HG03175 (cell line): ENCODE measurements at regions not wholly inside any gene's neighbourhood (a gene's known extent, or its start where the extent isn't known, plus 50 kb on each side); places are given as distances from the start of the nearest gene placed in this dataset.
"Not testable (repeated sequence)": the region's sequence is repeated elsewhere in the genome, so short reads cannot be mapped to it uniquely, and the experiment has no call there.

Experiments
- ATAC-seq: cut with Tn5 transposase; IDR thresholded peaks from one replicate; pipeline ENCODE4 v1.9.1; 2021; ENCODE audit warnings: mild to moderate bottlenecking, moderate library complexity; ENCODE audit not compliant: unreplicated experiment

GRCh38 chr5:29157975-29158374 is 2035.5 kb upstream of the CDH6 start:
- ATAC-seq, result no peak

DNA sequence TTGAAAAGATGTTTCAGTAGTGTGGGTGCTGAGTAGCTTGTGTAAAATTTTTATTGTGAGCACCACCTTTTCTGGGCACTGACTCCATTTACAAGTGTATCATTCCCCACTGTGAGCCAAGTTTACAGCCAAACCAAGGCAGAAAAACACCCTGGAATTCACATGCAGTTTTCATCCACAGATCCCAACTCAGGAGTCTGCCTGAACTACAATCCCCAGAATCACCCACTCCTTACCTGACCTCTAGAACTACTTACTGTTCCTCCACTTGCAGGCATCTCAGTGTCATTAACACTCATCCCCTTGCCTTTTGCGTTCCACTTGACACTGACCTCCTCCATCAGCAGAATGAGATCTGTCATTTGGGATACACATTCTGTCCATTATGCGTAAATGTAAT is 2042.6 kb upstream of the CDH6 start:
- ATAC-seq, result no peak

GRCh38 chr5:29148581-29148980 is 2044.9 kb upstream of the CDH6 start:
- no peak for ATAC-seq

DNA sequence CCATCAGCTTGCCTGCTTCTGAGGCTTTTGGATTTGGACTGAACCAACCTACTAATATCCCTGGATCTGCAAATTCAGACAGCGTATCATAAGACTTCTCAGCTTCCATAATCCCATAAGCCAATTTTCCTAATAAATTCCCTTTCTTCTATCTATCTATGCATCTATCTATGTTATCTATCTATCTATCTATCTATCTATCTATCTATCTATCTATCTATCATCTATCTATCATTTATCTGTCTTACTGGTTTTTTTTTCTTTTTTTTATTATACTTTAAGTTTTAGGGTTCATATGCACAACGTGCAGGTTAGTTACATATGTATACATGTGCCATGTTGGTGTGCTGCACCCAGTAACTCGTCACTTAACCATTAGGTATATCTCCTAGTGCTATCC is 2045.4 kb upstream of the CDH6 start:
- no peak for ATAC-seq

- ATAC-seq, result no peak
Observed at GRCh38 chr5:29143266-29143665, 2050.2 kb upstream of the CDH6 start.

DNA sequence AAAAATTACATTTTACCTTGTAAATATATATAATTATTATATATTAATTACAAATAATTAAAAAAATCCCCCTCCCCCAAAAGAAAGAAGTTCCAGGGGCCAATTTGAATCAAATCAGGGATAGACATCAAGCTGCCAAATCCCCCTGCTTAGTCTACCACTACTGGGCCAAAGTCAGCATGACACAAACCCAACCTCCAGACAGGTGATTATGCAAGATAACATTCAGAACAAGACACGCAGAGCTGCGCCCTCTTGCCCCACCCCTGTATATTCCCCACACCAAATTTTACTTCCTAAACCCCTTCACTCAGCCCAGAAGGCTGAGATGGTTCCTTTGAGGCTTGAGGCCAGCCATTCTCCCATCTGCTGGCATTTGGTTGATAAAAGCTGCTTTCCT is 2059.1 kb upstream of the CDH6 start:
- no peak for ATAC-seq

DNA sequence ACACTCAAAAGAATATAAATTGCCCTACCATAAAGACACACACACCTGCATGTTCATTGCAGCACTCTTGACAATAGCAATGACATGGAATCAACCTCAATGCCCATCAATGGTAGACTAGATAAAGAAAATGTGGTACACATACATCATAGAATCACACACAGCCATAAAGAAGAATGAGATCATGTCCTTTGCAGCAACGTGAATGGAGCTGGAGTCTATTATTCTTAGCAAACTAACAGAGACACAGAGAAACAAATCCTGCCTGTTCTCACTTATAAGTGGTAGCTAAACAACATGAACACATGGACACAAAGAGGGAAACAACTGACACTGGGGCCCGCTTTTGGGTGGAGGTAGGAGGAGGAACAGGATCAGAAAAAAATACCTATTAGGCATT is 2062.2 kb upstream of the CDH6 start:
- ATAC-seq, result no peak

GRCh38 chr5:29130786-29131185 is 2062.7 kb upstream of the CDH6 start:
- ATAC-seq, result no peak

DNA sequence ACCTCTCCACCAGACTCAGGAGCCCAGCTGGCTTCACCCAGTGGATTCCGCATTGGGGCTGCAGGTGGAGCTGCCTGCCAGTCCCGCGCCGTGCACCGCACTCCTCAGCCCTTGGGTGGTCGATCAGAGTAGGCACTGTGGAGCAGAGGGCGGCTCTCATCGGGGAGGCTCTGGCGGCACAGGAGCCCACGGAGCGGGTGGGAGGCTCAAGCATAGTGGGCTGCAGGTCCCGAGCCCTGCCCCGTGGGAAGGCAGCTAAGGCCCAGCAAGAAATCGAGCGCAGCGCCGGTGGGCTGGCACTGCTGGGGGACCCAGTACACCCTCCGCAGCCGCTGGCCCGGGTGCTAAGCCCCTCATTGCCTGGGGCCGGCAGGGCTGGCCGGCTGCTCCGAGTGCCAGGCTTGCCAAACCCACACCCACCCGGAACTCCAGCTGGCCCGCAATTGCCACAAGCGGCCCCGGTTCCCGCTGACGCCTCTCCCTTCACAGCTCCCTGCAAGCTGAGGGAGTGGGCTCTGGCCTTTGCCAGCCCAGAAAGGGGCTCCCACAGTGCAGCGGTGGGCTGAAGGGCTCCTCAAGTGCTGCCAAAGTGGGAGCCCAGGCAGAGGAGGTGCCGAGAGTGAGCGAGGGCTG is 2065.8 kb upstream of the CDH6 start:
- ATAC-seq, result not testable (repeated sequence)

DNA sequence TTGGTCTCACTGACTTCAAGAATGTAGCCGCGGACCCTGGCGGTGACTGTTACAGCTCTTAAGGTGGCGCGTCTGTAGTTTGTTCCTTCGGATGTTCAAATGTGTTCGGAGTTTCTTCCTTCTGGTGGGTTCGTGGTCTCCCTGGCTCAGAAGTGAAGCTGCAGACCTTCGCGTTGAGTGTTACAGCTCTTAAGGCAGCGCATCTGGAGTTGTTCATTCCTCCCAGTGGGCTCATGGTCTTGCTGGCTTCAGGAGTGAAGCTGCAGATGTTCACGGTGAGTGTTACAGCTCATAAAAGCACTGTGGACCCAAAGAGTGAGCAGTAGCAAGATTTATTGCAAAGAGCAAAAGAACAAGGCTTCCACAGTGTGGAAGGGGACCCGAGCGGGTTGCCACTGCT is 2067.0 kb upstream of the CDH6 start:
- ATAC-seq, result not testable (repeated sequence)

GRCh38 chr5:29122306-29122705 is 2071.2 kb upstream of the CDH6 start:
- ATAC-seq, result no peak

DNA sequence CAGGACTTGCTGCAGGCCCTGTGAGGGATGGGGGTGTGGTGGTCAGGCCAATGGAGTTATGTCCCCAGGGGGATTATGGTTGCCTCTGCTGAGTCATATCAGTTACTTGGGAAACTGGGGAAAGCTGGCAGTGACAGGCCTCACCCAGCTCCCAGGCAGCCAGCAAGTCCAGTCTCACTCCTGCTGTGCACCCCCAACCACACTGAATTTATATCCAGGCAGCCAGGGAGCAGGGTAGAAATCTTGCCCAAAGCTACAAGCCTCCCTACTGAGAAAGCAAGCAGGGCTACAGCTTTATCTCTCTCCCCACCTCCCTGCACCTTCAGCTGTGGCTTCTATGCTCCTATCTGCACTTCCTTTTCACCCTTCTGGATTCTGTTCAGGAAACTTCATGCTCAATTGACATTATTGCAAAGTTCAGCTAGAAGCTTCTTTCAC is 2076.0 kb upstream of the CDH9 start:
- no peak for ATAC-seq

DNA sequence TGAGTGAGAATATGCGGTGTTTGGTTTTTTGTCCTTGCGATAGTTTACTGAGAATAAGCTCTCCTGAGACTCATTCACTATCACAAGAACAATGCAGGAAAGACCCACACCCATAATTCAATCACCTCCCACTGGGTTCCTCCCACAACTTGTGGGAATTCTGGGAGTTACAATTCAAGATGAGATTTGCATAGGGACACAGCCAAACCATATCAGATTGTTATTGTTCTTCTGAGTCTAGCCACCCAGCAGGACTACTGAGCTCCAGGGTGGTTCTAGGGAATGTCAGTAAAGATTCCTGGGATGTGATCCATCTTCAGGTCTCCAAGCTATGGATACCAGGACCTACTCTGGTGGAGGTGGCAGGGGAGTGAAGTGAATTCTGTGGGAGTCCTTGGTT is 2075.1 kb upstream of the CDH9 start:
- ATAC-seq, result no peak

DNA sequence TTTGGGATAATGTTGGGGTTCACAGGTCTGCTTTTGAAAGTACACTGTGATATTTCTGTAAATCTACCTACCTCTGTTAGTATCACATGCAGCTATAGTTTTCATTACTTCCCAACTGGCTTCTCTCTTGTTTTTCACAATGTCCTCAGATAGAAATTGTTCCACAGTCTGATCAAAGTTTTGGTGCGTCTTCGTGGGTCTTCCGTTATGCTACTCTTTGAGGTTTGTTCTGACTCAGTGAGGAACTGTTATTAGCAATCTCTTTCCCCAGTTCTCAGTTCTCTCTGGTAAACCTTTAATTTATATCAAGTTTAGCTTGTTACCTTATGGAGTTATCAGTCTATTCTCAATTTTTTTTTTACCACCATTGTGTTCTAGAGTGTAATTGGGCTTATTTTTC is 2061.2 kb upstream of the CDH9 start:
- ATAC-seq, result no peak

- no peak for ATAC-seq
Observed at GRCh38 chr5:29089591-29090130, 2051.3 kb upstream of the CDH9 start.

DNA sequence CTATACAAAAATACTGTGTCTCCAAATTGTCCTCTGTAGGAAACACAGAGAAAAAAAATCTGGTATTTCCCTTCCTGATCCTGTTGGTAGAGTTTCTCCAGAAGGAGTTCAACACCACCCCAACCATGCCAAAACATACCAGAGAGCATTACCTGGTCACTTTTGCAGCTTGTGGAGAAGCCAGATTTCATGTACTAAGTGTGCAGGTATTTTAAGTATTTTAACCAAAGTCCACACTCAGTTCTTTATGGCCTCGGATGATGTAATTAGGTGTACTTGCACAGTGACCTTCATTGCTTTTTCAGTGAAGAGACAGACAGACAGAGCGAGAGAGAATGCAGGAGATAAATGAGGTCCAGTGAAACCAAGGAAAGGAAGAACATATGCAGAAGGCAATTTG is 2046.8 kb upstream of the CDH9 start:
- ATAC-seq, result no peak

GRCh38 chr5:29079771-29080170 is 2041.4 kb upstream of the CDH9 start:
- ATAC-seq, result no peak

GRCh38 chr5:29077451-29077850 is 2039.1 kb upstream of the CDH9 start:
- ATAC-seq, result no peak

- ATAC-seq, result no peak
Observed at GRCh38 chr5:29069104-29069402, 2030.7 kb upstream of the CDH9 start.

DNA sequence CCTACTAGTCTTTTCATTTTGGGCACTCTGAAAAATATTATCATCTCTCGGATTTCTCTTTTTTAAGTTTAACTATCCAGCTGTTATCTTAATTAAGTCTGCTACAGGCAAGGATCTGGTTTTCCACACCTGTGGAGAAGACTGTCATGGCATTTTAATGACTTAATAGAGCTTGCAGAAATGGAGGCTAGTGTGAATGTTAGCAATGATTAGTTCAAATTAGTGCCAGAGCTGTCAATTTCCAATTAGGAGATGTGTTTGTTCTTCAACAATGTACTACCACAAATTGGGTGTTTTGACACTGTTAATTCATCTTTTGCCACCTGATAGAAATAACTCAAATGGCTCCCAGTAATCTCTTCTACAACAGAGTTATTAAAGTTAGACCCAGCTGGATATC is 2023.0 kb upstream of the CDH9 start:
- ATAC-seq, result no peak

- no peak for ATAC-seq
Observed at GRCh38 chr5:29054694-29055093, 2016.3 kb upstream of the CDH9 start.

DNA sequence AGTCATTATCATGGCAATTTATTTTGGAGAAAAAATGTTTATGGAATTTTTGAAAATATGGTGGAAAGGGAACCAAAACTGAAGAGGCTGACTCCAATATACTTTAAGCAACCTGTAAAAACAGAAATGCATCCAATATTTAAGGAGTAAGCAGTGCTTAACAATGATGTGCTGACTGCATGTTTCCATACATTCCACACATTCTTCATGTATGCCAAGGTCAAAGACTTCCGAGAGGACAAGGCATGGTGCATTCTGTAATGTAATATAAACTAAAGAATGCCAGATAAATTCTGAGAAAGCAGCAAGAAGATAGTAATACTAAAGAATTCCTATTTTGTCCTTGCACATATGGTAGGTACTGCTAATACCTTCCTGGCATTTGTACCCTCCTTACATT is 2015.9 kb upstream of the CDH9 start:
- ATAC-seq, result no peak

GRCh38 chr5:29051509-29051908 is 2013.1 kb upstream of the CDH9 start:
- no peak for ATAC-seq
